IMR-90 (cell line): ENCODE measurements at regions not wholly inside any gene's neighbourhood (a gene's known extent, or its start where the extent isn't known, plus 50 kb on each side); places are given as distances from the start of the nearest gene placed in this dataset.

Experiments
- ATAC-seq: fragments of 200-7000 bp; cut with Tn5 transposase; 2 replicates; pipeline ENCODE4 v1.9.1; 2020; ENCODE audit warnings: low read depth, mild to moderate bottlenecking, moderate library complexity
- BruUV-seq: library from RNA; stranded (reverse); fragments of 400-500 nt; replicated peaks from 2 replicates; lab custom pipeline; 2021; lab: Mats Ljungman, UMichigan
- CTCF ChIA-PET: fragments of 300-600 bp; formaldehyde crosslinking; extraction: SDS; loops from one replicate; lab custom pipeline; 2021; ENCODE audit warnings: antibody characterized with exemption; lab: Yijun Ruan, JAX
- POLR2A ChIA-PET: fragments of 300-600 bp; sonication (Branson Sonifier 250); formaldehyde crosslinking; loops from one replicate; lab custom pipeline; 2022; ENCODE audit warnings: antibody characterized with exemption; ENCODE audit not compliant: unreplicated experiment; lab: Charles Lee
- DNase-seq: peaks from one replicate; pipeline ENCODE4 v3.0.0; 2013
- H2AFZ ChIP-seq: replicated peaks from 2 replicates; pipeline ENCODE3; 2013; ENCODE audit warnings: low read length, mild to moderate bottlenecking; ENCODE audit not compliant: poor library complexity
- H2AK5ac ChIP-seq: 2 replicates; pipeline ENCODE4 v1.6.1; 2013; ENCODE audit warnings: low read depth, low read length, inconsistent platforms
- H2AK9ac ChIP-seq: replicated peaks from 2 replicates; pipeline ENCODE3; 2013; ENCODE audit warnings: mild to moderate bottlenecking, low read depth, low read length, moderate library complexity; ENCODE audit not compliant: poor library complexity
- H2BK120ac ChIP-seq: 2 replicates; pipeline ENCODE4 v1.6.1; 2013; ENCODE audit warnings: low read depth, low read length, inconsistent platforms
- H2BK15ac ChIP-seq: 3 replicates; pipeline ENCODE4 v1.6.1; 2013; ENCODE audit warnings: low read depth, low read length, inconsistent platforms
- H2BK20ac ChIP-seq: 2 replicates; pipeline ENCODE4 v1.6.1; 2013; ENCODE audit warnings: low read depth, mild to moderate bottlenecking, inconsistent platforms, low read length, moderate library complexity
- H2BK5ac ChIP-seq: 2 replicates; pipeline ENCODE4 v1.6.1; 2013; ENCODE audit warnings: mild to moderate bottlenecking, low read depth, low read length, inconsistent platforms; ENCODE audit not compliant: poor library complexity, severe bottlenecking
- H3K14ac ChIP-seq: replicated peaks from 2 replicates; pipeline ENCODE4 v1.6.1; 2013; ENCODE audit warnings: low read depth, low read length, inconsistent platforms
- H3K18ac ChIP-seq: 2 replicates; pipeline ENCODE4 v1.6.1; 2013; ENCODE audit warnings: low read depth, low read length, control low read depth
- H3K23ac ChIP-seq: 2 replicates; pipeline ENCODE4 v1.6.1; 2013; ENCODE audit warnings: low read depth, low read length, inconsistent platforms
- H3K27ac ChIP-seq: 2 replicates; pipeline ENCODE4 v1.5.1; 2013; ENCODE audit warnings: mild to moderate bottlenecking, control low read depth, low read length; ENCODE audit not compliant: insufficient read depth
- H3K27me3 ChIP-seq: 2 replicates; pipeline ENCODE4 v1.6.1; 2013; ENCODE audit warnings: low read length; ENCODE audit not compliant: control insufficient read depth, insufficient read depth
- H3K36me3 ChIP-seq: 2 replicates; pipeline ENCODE4 v1.6.1; 2013; ENCODE audit warnings: low read length, mixed read lengths; ENCODE audit not compliant: control insufficient read depth, insufficient read depth
- H3K4ac ChIP-seq: 2 replicates; pipeline ENCODE4 v1.6.1; 2013; ENCODE audit warnings: low read depth, low read length, inconsistent platforms
- H3K4me1 ChIP-seq: 2 replicates; pipeline ENCODE4 v1.6.1; 2013; ENCODE audit warnings: low read length, mixed read lengths; ENCODE audit not compliant: control insufficient read depth, insufficient read depth
- H3K4me2 ChIP-seq: 2 replicates; pipeline ENCODE4 v1.6.1; 2013; ENCODE audit warnings: low read depth, mild to moderate bottlenecking, control low read depth, low read length, moderate library complexity
- H3K4me3 ChIP-seq: 2 replicates; pipeline ENCODE4 v1.5.1; 2013; ENCODE audit warnings: low read depth, mild to moderate bottlenecking, control low read depth, low read length, moderate library complexity; ENCODE audit not compliant: insufficient read depth
- H3K56ac ChIP-seq: 2 replicates; pipeline ENCODE4 v1.6.1; 2013; ENCODE audit warnings: low read length, inconsistent platforms; ENCODE audit not compliant: insufficient read depth; ENCODE audit errors: extremely low read depth
- H3K79me1 ChIP-seq, 2 experiments: 2 replicates each; pipeline ENCODE4 v1.6.1; 2013; ENCODE audit warnings: low read length in 2 of 2, inconsistent platforms in 1 of 2, low read depth in 1 of 2
- H3K9ac ChIP-seq: 2 replicates; pipeline ENCODE4 v1.6.1; 2013; ENCODE audit warnings: low read depth, low read length, control low read depth
- H3K9me1 ChIP-seq: 2 replicates; pipeline ENCODE4 v1.6.1; 2013; ENCODE audit warnings: low read length, inconsistent platforms; ENCODE audit not compliant: insufficient read depth
- H3K9me3 ChIP-seq: 2 replicates; pipeline ENCODE4 v1.6.1; 2013; ENCODE audit warnings: low read length; ENCODE audit not compliant: control insufficient read depth, insufficient read depth
- H4K20me1 ChIP-seq: 2 replicates; pipeline ENCODE4 v1.6.1; 2013; ENCODE audit warnings: low read length, inconsistent platforms; ENCODE audit not compliant: insufficient read depth
- H4K5ac ChIP-seq: 2 replicates; pipeline ENCODE4 v1.6.1; 2013; ENCODE audit warnings: mild to moderate bottlenecking, low read depth, low read length, control low read depth
- H4K8ac ChIP-seq, 2 experiments: 2 replicates each; pipeline ENCODE4 v1.6.1; 2013; ENCODE audit warnings: low read depth in 2 of 2, low read length in 2 of 2, control low read depth in 1 of 2, inconsistent platforms in 1 of 2
- H4K91ac ChIP-seq: 2 replicates; pipeline ENCODE4 v1.6.1; 2013; ENCODE audit warnings: low read depth, low read length, inconsistent platforms; ENCODE audit not compliant: insufficient read depth
- CEBPB ChIP-seq: IDR thresholded peaks from 2 replicates; pipeline ENCODE4 v1.6.1; 2012; ENCODE audit warnings: low read depth, low read length, improper control_type of control experiment
- CHD1 ChIP-seq: IDR thresholded peaks from 2 replicates; pipeline ENCODE4 v1.6.1; 2012; ENCODE audit warnings: low read depth, low read length, improper control_type of control experiment
- MXI1 ChIP-seq: IDR thresholded peaks from 2 replicates; pipeline ENCODE4 v1.6.1; 2012; ENCODE audit warnings: low read depth, mild to moderate bottlenecking, low read length, moderate library complexity, borderline replicate concordance
- POLR2A ChIP-seq: IDR thresholded peaks from 2 replicates; pipeline ENCODE4 v1.6.1; 2012; ENCODE audit warnings: mild to moderate bottlenecking, low read depth, low read length
- RCOR1 ChIP-seq: IDR thresholded peaks from 2 replicates; pipeline ENCODE4 v1.6.1; 2012; ENCODE audit warnings: mild to moderate bottlenecking, low read length, improper control_type of control experiment; ENCODE audit not compliant: insufficient replicate concordance
- SMC3 ChIP-seq: fragments of 150-350 bp; IDR thresholded peaks from 2 replicates; pipeline ENCODE4 v1.6.1; 2016; ENCODE audit warnings: low read depth, mild to moderate bottlenecking, antibody characterized with exemption, low read length, moderate library complexity
- WGBS, 2 experiments: methylation state at CpG; one replicate each; pipeline versions ENCODE4 v1.1.5 to v1.1.7; 2013; ENCODE audit warnings: missing lambda C conversion rate in 2 of 2; ENCODE audit not compliant: insufficient read length in 1 of 2; ENCODE audit errors: extremely low coverage in 2 of 2; 5-methylcytosine and 5-hydroxymethylcytosine counted together
- dilution Hi-C: fragments of 300-500 bp; cut with HindIII; formaldehyde crosslinking; loops from one replicate; pipeline ENCODE4 v1.14.3; 2018; ENCODE audit warnings: low sequenced_read_pairs; ENCODE audit not compliant: unreplicated experiment
- in situ Hi-C: fragments of 300-500 bp; cut with MboI; formaldehyde crosslinking; loops from 3 replicates; pipeline ENCODE4 v1.14.3; 2019; ENCODE audit warnings: low sequenced_read_pairs, inconsistent platforms, mixed read lengths
- intact Hi-C: fragments of 100-400 bp; cut with micrococcal nuclease; formaldehyde crosslinking; loops from 2 replicates; pipeline ENCODE4 v1.10.0; 2022

GRCh38 chr11:109247071-109247470, 174.9 kb upstream of the C11orf87 start:
- Histone ChIP-seq H3K56ac (no peak overlapping the region), H3K36me3 (no peaks in the 10 kb centered on the region), H2BK15ac (no peak overlapping the region), H3K14ac (no peak overlapping the region), H3K4me3 (no peak overlapping the region), H3K27me3 (no peaks in the 10 kb centered on the region), H2BK120ac (no peak overlapping the region), H3K27ac (no peak overlapping the region), H4K8ac (no peak overlapping the region), H3K4me1 (no peaks in the 10 kb centered on the region), H4K20me1 (no peaks in the 10 kb centered on the region), H2AK5ac (no peak overlapping the region), H2BK20ac (no peak overlapping the region), H4K5ac (no peak overlapping the region), H3K9ac (no peak overlapping the region), H3K23ac (no peak overlapping the region), H2AFZ (no peak overlapping the region), H2AK9ac (no peak overlapping the region), H4K91ac (no peak overlapping the region), H2BK5ac (no peak overlapping the region), H3K9me3 (no peaks in the 10 kb centered on the region), H3K4ac (no peak overlapping the region), H3K9me1 (no peaks in the 10 kb centered on the region), H3K79me1 (no peaks in the 10 kb centered on the region), H3K18ac (no peak overlapping the region), H3K4me2 (no peak overlapping the region)
- ATAC-seq (peak; percentile 40; the same call in 1 of the 2 replicates), DNase-seq (peak; percentile 43)
- ChIA-PET POLR2A (no interaction called here), CTCF (no interaction called here)
- intact Hi-C loops (no loop called here), dilution Hi-C loops (no loop called here), in situ Hi-C loops (no loop called here)
- no TSS peak for BruUV-seq
- 36% methylated on average over 2 of the region's 5 CpGs; no CpG with 5 or more reads in 1 of the 2 experiments for WGBS, 2 experiments
- TF ChIP-seq POLR2A = no peak
- no peak for TF ChIP-seq SMC3
- TF ChIP-seq CEBPB = no peak
- no peak for TF ChIP-seq RCOR1
- no peak for TF ChIP-seq CHD1
- TF ChIP-seq MXI1 = no peak
